HCT116 (cell line): ENCODE measurements at regions not wholly inside any gene's neighbourhood (a gene's known extent, or its start where the extent isn't known, plus 50 kb on each side); places are given as distances from the start of the nearest gene placed in this dataset.
"Not testable (repeated sequence)": the region's sequence is repeated elsewhere in the genome, so short reads cannot be mapped to it uniquely, and the experiment has no call there.

Experiments
- ATAC-seq: fragments of 200-7000 bp; cut with Tn5 transposase; 2 replicates; pipeline ENCODE4 v1.9.1; 2020; ENCODE audit warnings: mild to moderate bottlenecking, moderate library complexity
- BruUV-seq: library from RNA; stranded (reverse); fragments of 400-500 nt; replicated peaks from 2 replicates; lab custom pipeline; 2021; lab: Mats Ljungman, UMichigan
- CTCF ChIA-PET: fragments of 300-600 bp; sonication (Branson Sonifier 250); formaldehyde crosslinking; loops from one replicate; lab custom pipeline; 2021; ENCODE audit warnings: antibody characterized with exemption; lab: Charles Lee
- POLR2A ChIA-PET: fragments of 300-600, 350-600 bp; sonication (Branson Sonifier 250); formaldehyde crosslinking; loops from one replicate; lab custom pipeline; 2021; ENCODE audit warnings: antibody characterized with exemption; lab: Charles Lee
- RAD21 ChIA-PET, 2 experiments: fragments of 300-600 bp; sonication (Branson Sonifier 250); formaldehyde crosslinking; loops; one replicate each; lab custom pipeline; 2023; ENCODE audit warnings: low total read pairs in 2 of 2; ENCODE audit not compliant: uncharacterized antibody in 2 of 2, unreplicated experiment in 2 of 2, low non-redundant PET in 1 of 2; lab: Charles Lee
- DNase-seq: peaks from one replicate; pipeline ENCODE4 v3.0.0-alpha.2; 2010; ENCODE audit warnings: low read depth, low spot score
- H2AFZ ChIP-seq: fragments of 200-600 bp; shearing (Covaris generic), sonication (generic); 2 replicates; pipeline ENCODE4 v1.6.1; 2017; ENCODE audit warnings: low read depth, mixed run types, mixed read lengths, antibody characterized with exemption, low read length; ENCODE audit not compliant: poor library complexity, severe bottlenecking
- H3K27ac ChIP-seq: 2 replicates; pipeline ENCODE4 v1.5.1; 2012; ENCODE audit warnings: low read depth, low read length
- H3K27me3 ChIP-seq: fragments of 200-600 bp; sonication (generic); 2 replicates; pipeline ENCODE4 v1.6.1; 2016; ENCODE audit warnings: mixed run types, low read length, mixed read lengths; ENCODE audit not compliant: insufficient read depth
- H3K36me3 ChIP-seq, 2 experiments: fragments of 200-500 bp in 1 of 2; fragments of 200-600 bp in 1 of 2; sonication (Bioruptor generic) in 1 of 2; sonication (generic) in 1 of 2; 2 replicates each; pipeline versions ENCODE4 v1.5.1 to v1.6.1; 2014 to 2016; ENCODE audit warnings: low read length in 2 of 2, inconsistent platforms in 1 of 2, mixed read lengths in 1 of 2, mixed run types in 1 of 2; ENCODE audit not compliant: insufficient read depth in 2 of 2, control insufficient read depth in 1 of 2
- H3K4me1 ChIP-seq, 2 experiments: fragments of 200-600 bp in 1 of 2; sonication (generic) in 1 of 2; 2 replicates each; pipeline versions ENCODE4 v1.5.1 to v1.6.1; 2012 to 2017; ENCODE audit warnings: low read length in 2 of 2, inconsistent platforms in 1 of 2, mild to moderate bottlenecking in 1 of 2, mixed read lengths in 1 of 2, mixed run types in 1 of 2, moderate library complexity in 1 of 2; ENCODE audit not compliant: insufficient read depth in 2 of 2, control insufficient read depth in 1 of 2
- H3K4me2 ChIP-seq: fragments of 200-600 bp; sonication (generic); 2 replicates; pipeline ENCODE4 v1.6.1; 2017; ENCODE audit warnings: mixed run types, low read length, mixed read lengths
- H3K4me3 ChIP-seq, 2 experiments: fragments of 200-600 bp in 1 of 2; sonication (generic) in 1 of 2; replicated peaks in 1 of 2; 2 replicates each; pipeline ENCODE4 v1.5.1; 2011 to 2016; ENCODE audit warnings: low read length in 2 of 2, control low read depth in 1 of 2, low read depth in 1 of 2, mild to moderate bottlenecking in 1 of 2, mixed read lengths in 1 of 2, mixed run types in 1 of 2
- H3K79me2 ChIP-seq: fragments of 200-600 bp; sonication (generic); 2 replicates; pipeline ENCODE4 v1.6.1; 2017; ENCODE audit warnings: mild to moderate bottlenecking, mixed run types, low read length, moderate library complexity, mixed read lengths; ENCODE audit not compliant: insufficient read depth
- H3K9ac ChIP-seq: fragments of 200-600 bp; sonication (generic); 2 replicates; pipeline ENCODE4 v1.6.1; 2016; ENCODE audit warnings: low read length, mixed read lengths
- H3K9me2 ChIP-seq: fragments of 200-600 bp; sonication (generic), shearing (Covaris generic); 2 replicates; pipeline ENCODE4 v1.6.1; 2017; ENCODE audit warnings: mixed run types, mild to moderate bottlenecking, moderate library complexity; ENCODE audit not compliant: insufficient read depth
- H3K9me3 ChIP-seq, 2 experiments: fragments of 200-500 bp in 1 of 2; fragments of 200-600 bp in 1 of 2; sonication (Bioruptor generic) in 1 of 2; sonication (generic) in 1 of 2; 2 replicates each; pipeline ENCODE4 v1.6.1; 2014 to 2017; ENCODE audit warnings: low read length in 2 of 2, mixed read lengths in 2 of 2, inconsistent platforms in 1 of 2, low read depth in 1 of 2, mild to moderate bottlenecking in 1 of 2, mixed run types in 1 of 2, moderate library complexity in 1 of 2; ENCODE audit not compliant: control insufficient read depth in 1 of 2, insufficient read depth in 1 of 2
- H4K20me1 ChIP-seq: fragments of 200-600 bp; sonication (generic), shearing (Covaris generic); 2 replicates; pipeline ENCODE4 v1.6.1; 2017; ENCODE audit warnings: mixed run types, mild to moderate bottlenecking, moderate library complexity; ENCODE audit not compliant: insufficient read depth
- CTCF ChIP-seq, 3 experiments: fragments of 200-600 bp in 1 of 3; sonication (generic) in 1 of 3; IDR thresholded peaks in 2 of 3; conservative IDR thresholded peaks in 1 of 3; 2 replicates each; pipeline ENCODE4 v1.5.1; 2012 to 2017; ENCODE audit warnings: low read depth in 2 of 3, low read length in 2 of 3, antibody characterized with exemption in 1 of 3, borderline replicate concordance in 1 of 3, control low read depth in 1 of 3, mild to moderate bottlenecking in 1 of 3, mixed read lengths in 1 of 3, mixed run types in 1 of 3, moderate library complexity in 1 of 3; ENCODE audit not compliant: insufficient read depth in 1 of 3
- MAX ChIP-seq: IDR thresholded peaks from 2 replicates; pipeline ENCODE4 v1.6.1; 2012
- RAD21 ChIP-seq: IDR thresholded peaks from 2 replicates; pipeline ENCODE4 v1.6.1; 2012; ENCODE audit warnings: low read depth, mild to moderate bottlenecking
- intact Hi-C: fragments of 100-400 bp; cut with micrococcal nuclease; formaldehyde crosslinking; loops from 2 replicates; pipeline ENCODE4 v1.10.0; 2022

GRCh38 chr2:129923265-129924091 is 56.0 kb upstream of the RAB6C start:
- POLR2A ChIA-PET = interaction anchor here (0.6 kb wide), 1 partner anchor 402 kb away, joined by 4 read pairs; no protein-coding TSS in a partner anchor
- BruUV-seq = no TSS peak
- H3K4me3 ChIP-seq = no peak overlapping the region

GRCh38 chr2:129924115-129924514 is 55.4 kb upstream of the RAB6C start:
- not testable (repeated sequence) for H3K9me2 ChIP-seq, BruUV-seq, H2AFZ ChIP-seq, DNase-seq, H3K27ac ChIP-seq, H4K20me1 ChIP-seq, H3K9ac ChIP-seq, H3K4me3 ChIP-seq, H3K4me1 ChIP-seq, H3K36me3 ChIP-seq, H3K9me3 ChIP-seq, ATAC-seq, H3K4me2 ChIP-seq, H3K79me2 ChIP-seq
- RAD21 ChIA-PET = interaction anchor here in 1 of 2 experiments (1.0 kb wide), 1 partner anchor 160 kb away, joined by 3 read pairs; no protein-coding TSS in a partner anchor
- intact Hi-C loops = loop anchor here (5.0 to 10.0 kb wide), 5 partner anchors 408 to 1859 kb away; no protein-coding TSS in a partner anchor
- peaks cover 10% of the 10 kb centered on the region; the same call in 1 of the 2 replicates for H3K27me3 ChIP-seq
- POLR2A ChIA-PET = interaction anchor here (0.6 kb wide), 1 partner anchor 401 kb away, joined by 4 read pairs; no protein-coding TSS in a partner anchor
- CTCF ChIA-PET = interaction anchor here (0.6 to 1.2 kb wide), 6 partner anchors 15 to 730 kb away, joined by 3 to 8 read pairs (median 4); partner anchors contain the start of gene IMP4

More at GRCh38 chr2:129923265-129924091, 56.0 kb upstream of the RAB6C start:
- Histone ChIP-seq H3K79me2 (no peaks in the 10 kb centered on the region), H3K4me1 (peaks cover 2 to 5% of the 10 kb centered on the region in 2 experiments; a peak in 1 of 4 replicates), H3K27me3 (peaks cover 10% of the 10 kb centered on the region; the same call in 1 of the 2 replicates), H3K36me3 (no peaks in the 10 kb centered on the region), H3K9me3 (no peaks in the 10 kb centered on the region; a peak in 1 of 4 replicates), H3K9me2 (no peaks in the 10 kb centered on the region), H3K9ac (no peak overlapping the region), H3K4me2 (peak overlapping the region; percentile 50), H3K27ac (no peak overlapping the region), H4K20me1 (no peaks in the 10 kb centered on the region)
- intact Hi-C loops = loop anchor here (2.0 to 10.0 kb wide), 6 partner anchors 159 to 1859 kb away; no protein-coding TSS in a partner anchor
- RAD21 ChIA-PET = interaction anchor here in 1 of 2 experiments (0.6 to 1.0 kb wide), 2 partner anchors 159 to 1026 kb away, joined by 3 to 4 read pairs; no protein-coding TSS in a partner anchor
- peak; percentile 87 for ATAC-seq
- CTCF ChIA-PET = interaction anchor here (0.6 to 1.2 kb wide), 9 partner anchors 15 to 1194 kb away, joined by 3 to 8 read pairs (median 4); partner anchors contain the start of gene IMP4
- DNase-seq = peak; percentile 35
- TF ChIP-seq CTCF (IDR thresholded peaks at IDR 0.05 in 2 of 3, conservative IDR thresholded peaks at IDR 0.05 in 1 of 3; ENCODE audit: borderline replicate concordance in 1 of 3, insufficient read depth in 1 of 3, low read depth in 2 of 3, low read length in 2 of 3) (peak; percentile 45 to 56 (median 53); a peak in 5 of 6 replicates), RAD21 (peak; percentile 74), MAX (no peak)
- TF ChIP-seq, all 23 proteins: peak for 2
- H2AFZ ChIP-seq = peak overlapping the region; percentile 46
